ENCODE measurements at regions not wholly inside any gene's neighbourhood (a gene's known extent, or its start where the extent isn't known, plus 50 kb on each side); places are given as distances from the start of the nearest gene placed in this dataset.

- intact Hi-C loops (cut with DNase I; ENCODE audit: low total_unique reads) = no loop called here
- no peaks in the 10 kb centered on the region for H3K9me3 ChIP-seq
- H3K4me3 ChIP-seq = no peak overlapping the region
- H3K27me3 ChIP-seq = no peaks in the 10 kb centered on the region
- no peak for DNase-seq
- no peak for TF ChIP-seq POLR2A (IDR thresholded peaks at IDR 0.05)
- TF ChIP-seq, protein P1, sequence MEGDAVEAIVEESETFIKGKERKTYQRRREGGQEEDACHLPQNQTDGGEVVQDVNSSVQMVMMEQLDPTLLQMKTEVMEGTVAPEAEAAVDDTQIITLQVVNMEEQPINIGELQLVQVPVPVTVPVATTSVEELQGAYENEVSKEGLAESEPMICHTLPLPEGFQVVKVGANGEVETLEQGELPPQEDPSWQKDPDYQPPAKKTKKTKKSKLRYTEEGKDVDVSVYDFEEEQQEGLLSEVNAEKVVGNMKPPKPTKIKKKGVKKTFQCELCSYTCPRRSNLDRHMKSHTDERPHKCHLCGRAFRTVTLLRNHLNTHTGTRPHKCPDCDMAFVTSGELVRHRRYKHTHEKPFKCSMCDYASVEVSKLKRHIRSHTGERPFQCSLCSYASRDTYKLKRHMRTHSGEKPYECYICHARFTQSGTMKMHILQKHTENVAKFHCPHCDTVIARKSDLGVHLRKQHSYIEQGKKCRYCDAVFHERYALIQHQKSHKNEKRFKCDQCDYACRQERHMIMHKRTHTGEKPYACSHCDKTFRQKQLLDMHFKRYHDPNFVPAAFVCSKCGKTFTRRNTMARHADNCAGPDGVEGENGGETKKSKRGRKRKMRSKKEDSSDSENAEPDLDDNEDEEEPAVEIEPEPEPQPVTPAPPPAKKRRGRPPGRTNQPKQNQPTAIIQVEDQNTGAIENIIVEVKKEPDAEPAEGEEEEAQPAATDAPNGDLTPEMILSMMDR (IDR thresholded peaks at IDR 0.05) = no peak
- H3K36me3 ChIP-seq = no peaks in the 10 kb centered on the region
- H3K27ac ChIP-seq = no peak overlapping the region
- H3K4me1 ChIP-seq = no peaks in the 10 kb centered on the region
These were observed 390.6 kb upstream of the ERCC4 start for GRCh38 chr16:13529193-13529982.

DNA sequence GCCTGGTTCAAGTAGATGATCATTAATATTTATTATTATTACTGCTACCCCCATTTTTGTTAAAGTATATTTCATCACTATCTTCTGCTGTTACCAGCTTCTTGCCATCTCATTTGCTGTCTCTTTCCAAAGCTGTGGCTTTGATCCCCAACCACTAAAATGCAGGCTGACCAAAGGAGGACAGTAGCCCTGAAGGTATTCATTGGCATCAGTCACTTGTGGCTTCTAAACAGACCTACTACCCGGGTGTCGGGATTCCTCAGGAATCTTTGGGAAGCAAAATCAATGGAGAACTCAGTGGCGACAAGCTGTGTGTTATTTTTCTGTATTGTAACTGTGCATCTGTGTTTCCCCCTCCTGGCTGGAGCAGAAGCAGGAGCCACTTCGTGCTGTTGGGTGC, 379.2 kb upstream of the ERCC4 start:
- Histone ChIP-seq H3K9me3 (no peaks in the 10 kb centered on the region), H3K27ac (no peak overlapping the region), H3K4me1 (no peaks in the 10 kb centered on the region), H3K27me3 (no peaks in the 10 kb centered on the region), H3K36me3 (no peaks in the 10 kb centered on the region), H3K4me3 (no peak overlapping the region)
- TF ChIP-seq POLR2A (IDR thresholded peaks at IDR 0.05) = no peak
- TF ChIP-seq, protein P1 (IDR thresholded peaks at IDR 0.05) = no peak
- DNase-seq = no peak
- intact Hi-C loops (cut with DNase I; ENCODE audit: low total_unique reads) = no loop called here

- intact Hi-C loops (cut with DNase I; ENCODE audit: low total_unique reads) = no loop called here
- no peaks in the 10 kb centered on the region for H3K9me3 ChIP-seq
- TF ChIP-seq POLR2A (IDR thresholded peaks at IDR 0.05) = no peak
- TF ChIP-seq, protein P1 (IDR thresholded peaks at IDR 0.05) = no peak
- H3K4me3 ChIP-seq = no peak overlapping the region
- H3K27me3 ChIP-seq = no peaks in the 10 kb centered on the region
- no peaks in the 10 kb centered on the region for H3K4me1 ChIP-seq
- H3K27ac ChIP-seq = no peak overlapping the region
- H3K36me3 ChIP-seq = no peaks in the 10 kb centered on the region
- no peak for DNase-seq
These were observed 377.7 kb upstream of the ERCC4 start for GRCh38 chr16:13542284-13542683.

GRCh38 chr16:13543850-13544249, 376.1 kb upstream of the ERCC4 start:
- Histone ChIP-seq H3K4me3 (no peak overlapping the region), H3K27me3 (no peaks in the 10 kb centered on the region), H3K4me1 (no peaks in the 10 kb centered on the region), H3K9me3 (no peaks in the 10 kb centered on the region), H3K36me3 (no peaks in the 10 kb centered on the region), H3K27ac (no peak overlapping the region)
- intact Hi-C loops (cut with DNase I; ENCODE audit: low total_unique reads) = no loop called here
- TF ChIP-seq, protein P1 (IDR thresholded peaks at IDR 0.05) = no peak
- no peak for TF ChIP-seq POLR2A (IDR thresholded peaks at IDR 0.05)
- no peak for DNase-seq

GRCh38 chr16:13545271-13545670, 374.7 kb upstream of the ERCC4 start:
- no peak for DNase-seq
- Histone ChIP-seq H3K27ac (no peak overlapping the region), H3K27me3 (no peaks in the 10 kb centered on the region), H3K4me3 (no peak overlapping the region), H3K36me3 (no peaks in the 10 kb centered on the region), H3K9me3 (no peaks in the 10 kb centered on the region), H3K4me1 (no peaks in the 10 kb centered on the region)
- intact Hi-C loops (cut with DNase I; ENCODE audit: low total_unique reads) = no loop called here
- no peak for TF ChIP-seq POLR2A (IDR thresholded peaks at IDR 0.05)
- TF ChIP-seq, protein P1 (IDR thresholded peaks at IDR 0.05) = no peak
